ENCODE measurements at regions not wholly inside any gene's neighbourhood (a gene's known extent, or its start where the extent isn't known, plus 50 kb on each side); places are given as distances from the start of the nearest gene placed in this dataset.

- TF ChIP-seq CTCF (IDR thresholded peaks at IDR 0.05; ENCODE audit: low read length) (no peak), EZH2 (IDR thresholded peaks at IDR 0.05; ENCODE audit: borderline replicate concordance, low read length) (no peak)
Observed at GRCh38 chr14:84021433-84021832, 1508.5 kb upstream of the FLRT2 start.
